ENCODE measurements at regions not wholly inside any gene's neighbourhood (a gene's known extent, or its start where the extent isn't known, plus 50 kb on each side); places are given as distances from the start of the nearest gene placed in this dataset.
"Not testable (repeated sequence)": the region's sequence is repeated elsewhere in the genome, so short reads cannot be mapped to it uniquely, and the experiment has no call there.

DNA sequence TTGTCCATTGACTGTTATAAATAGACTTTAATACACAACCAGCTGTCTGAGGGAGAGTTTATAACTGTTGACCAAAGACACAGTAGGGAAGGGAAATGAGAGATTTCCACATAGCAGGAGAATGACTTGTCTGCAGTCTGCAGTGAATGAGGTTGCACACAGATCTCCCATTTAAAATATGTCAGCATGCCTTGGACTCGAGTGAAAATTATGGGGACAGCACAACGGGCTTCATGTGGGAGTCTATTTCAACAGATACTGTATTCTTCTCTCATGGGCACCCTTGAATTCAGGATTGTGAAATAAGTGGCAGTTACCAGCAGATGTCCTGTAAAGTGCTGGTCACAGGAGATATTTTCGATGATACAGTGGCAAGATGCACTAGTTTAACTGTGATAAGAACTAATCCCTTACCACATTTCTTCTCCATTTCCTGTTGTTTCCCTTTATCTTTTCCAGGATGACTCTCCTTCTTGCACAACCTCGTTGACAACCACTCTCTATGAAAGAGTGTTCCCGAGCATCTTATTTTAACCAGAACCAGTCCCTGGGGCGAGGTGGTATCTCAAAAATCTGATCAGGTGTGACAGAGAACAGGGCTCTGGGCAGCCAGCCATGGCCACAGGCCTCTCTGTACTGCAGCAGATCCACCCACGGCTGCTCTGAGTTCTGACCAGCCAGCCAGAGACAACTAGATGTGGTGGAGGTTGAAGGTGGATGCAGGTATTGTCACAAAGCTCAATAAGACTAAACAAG, 51.5 kb upstream of the MAP3K1 start:
- no peak for DNase-seq

GRCh38 chr5:56763182-56763581, 52.2 kb upstream of the MAP3K1 start:
- DNase-seq, result no peak

DNA sequence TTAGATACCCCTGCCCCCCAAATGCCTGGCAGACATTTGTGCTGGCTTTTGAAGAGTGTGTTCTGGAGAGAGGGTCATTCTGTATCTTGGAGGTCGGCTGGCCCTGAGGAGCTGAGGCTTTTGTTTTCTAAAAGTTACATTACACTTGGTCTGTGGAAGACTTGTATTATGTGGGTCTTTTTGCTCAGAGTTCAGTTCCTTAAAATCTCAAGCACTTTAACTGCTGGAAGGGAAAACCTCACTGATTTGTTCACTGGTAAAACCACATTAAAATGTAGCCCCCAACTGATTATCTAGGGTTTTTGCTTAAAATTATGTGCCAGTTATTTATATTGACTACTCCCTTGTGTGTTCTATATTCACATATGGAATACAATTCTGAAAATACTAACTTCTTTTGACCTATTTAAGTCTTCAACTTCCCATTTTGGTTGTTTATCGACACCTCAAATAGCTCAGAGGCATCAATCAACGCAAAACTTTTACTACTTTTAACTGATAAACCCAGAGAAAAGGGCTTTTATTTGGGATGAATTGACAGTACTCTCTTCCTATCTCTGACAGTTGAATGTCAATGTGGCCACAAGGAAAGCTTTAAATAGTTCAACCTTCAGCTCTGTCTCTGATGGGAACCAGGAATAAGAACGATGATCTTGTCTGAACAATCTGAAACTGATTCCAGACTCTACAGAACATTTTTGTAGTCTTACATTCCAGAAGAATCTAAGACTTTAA, 54.0 kb upstream of the MAP3K1 start:
- DNase-seq, result no peak

DNA sequence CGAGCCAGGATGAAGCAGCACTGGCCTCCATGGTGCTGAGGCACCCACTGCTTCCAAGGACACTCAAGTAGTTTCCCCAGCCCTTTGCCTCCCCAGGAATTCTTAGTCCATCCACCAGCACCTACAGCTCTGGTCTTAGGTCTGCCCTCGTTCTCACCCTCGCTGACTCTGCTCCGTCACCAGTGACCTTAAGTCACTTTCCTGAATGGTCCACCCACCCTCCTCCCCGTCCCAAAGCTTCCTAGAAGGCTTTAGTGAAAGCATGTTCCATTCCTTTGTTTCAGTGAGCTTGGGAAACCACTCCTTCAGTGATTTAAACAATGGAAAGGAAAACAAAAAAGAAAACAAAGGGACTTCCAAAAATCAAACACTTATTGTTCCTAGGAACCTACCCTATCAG, 54.6 kb upstream of the MAP3K1 start:
- DNase-seq, result no peak

- no peak for DNase-seq
Measured at GRCh38 chr5:56759521-56760216, 55.7 kb upstream of the MAP3K1 start.

GRCh38 chr5:56757077-56757476, 58.3 kb upstream of the MAP3K1 start:
- no peak for DNase-seq

GRCh38 chr5:56755036-56755555, 60.3 kb upstream of the MAP3K1 start:
- DNase-seq, result no peak

GRCh38 chr5:56753588-56753987, 61.8 kb upstream of the MAP3K1 start:
- not testable (repeated sequence) for DNase-seq

DNA sequence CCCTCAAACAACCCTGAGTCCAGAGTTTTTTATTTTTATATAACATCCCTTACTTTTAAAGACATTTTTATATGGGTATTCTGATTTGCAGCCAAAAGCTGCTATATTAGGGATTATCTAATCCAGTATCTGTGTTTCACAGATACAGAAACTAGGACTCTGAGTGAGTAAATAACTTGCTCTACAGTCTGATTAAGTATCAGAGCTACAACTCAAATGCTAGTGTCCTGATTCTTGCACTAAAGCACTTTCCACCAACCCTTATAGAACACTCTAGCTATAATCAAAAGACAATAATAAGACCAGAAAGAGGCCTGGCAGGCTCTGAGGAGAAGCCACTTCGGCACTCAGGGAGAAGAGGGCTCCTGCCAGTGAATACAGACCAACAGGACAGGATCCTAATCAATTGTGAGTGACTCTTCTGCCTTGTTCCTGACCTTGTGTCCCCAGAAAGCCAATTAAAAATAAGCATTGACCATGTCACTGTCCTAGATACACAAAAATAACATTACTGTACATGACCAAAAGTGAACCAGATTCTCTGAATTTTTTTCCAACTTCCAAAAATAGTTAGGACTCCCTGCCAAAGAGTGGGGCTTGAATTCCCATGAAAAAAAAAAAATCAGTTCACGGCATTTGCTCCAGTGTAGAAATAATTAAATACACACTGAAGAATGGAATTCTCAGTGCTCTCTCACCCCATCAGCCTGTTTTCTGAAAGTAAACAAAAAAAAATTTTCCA, 63.6 kb upstream of the MAP3K1 start:
- DNase-seq, result no peak

GRCh38 chr5:56749842-56750241, 65.5 kb upstream of the MAP3K1 start:
- no peak for DNase-seq

GRCh38 chr5:56746553-56747339, 68.6 kb upstream of the MAP3K1 start:
- DNase-seq, result no peak

- DNase-seq, result no peak
Measured at GRCh38 chr5:56745864-56746263, 69.5 kb upstream of the MAP3K1 start.

GRCh38 chr5:56740868-56741267, 74.5 kb upstream of the MAP3K1 start:
- no peak for DNase-seq

DNA sequence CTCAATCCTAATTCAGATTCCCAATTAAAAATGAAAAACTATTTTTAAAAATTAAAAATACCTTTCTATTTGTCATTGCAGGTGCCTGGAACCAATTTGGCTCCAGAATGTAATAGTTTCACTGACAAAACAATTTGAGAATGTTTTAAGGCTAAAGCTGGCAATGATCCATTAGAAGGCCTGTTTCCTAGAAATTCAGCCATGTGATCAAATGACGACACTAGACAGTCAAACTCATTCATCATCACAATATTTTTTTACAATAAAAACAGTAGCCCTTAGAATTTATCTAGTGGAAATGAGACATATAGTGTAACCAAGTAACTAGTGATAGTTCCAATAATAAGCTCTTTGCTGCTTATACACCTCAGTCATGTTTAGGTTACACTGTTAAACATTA, 75.4 kb upstream of the MAP3K1 start:
- DNase-seq, result no peak

DNA sequence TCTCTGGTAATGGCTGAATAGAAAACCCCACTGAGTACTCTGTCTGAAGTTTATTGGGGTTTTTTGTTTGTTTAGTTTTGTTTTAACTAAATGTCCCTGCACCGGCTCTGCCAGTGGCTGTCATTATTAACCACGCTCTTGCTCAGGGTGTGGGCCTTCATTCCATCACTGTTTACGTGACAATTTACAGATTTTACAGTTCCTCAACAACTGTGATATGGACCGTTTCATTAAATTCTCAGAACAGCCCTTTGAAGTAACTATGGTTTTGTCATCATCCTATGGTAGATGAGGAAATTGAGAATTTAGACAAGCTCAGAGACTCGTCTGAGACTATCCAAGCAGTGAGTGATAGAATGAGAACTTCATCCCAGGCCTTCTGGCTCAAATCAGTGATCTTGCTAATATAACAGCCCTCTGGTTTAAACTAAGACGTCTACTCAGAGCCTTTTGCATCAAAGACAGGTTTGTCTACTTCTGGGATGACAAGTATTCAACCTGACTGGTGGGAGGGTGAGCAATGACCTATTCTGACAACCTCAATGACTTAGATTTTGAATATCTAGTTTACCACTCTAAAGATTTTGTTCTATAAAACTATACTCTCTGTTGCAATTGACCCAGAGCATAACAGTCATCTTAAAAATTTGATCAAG, 77.3 kb upstream of the MAP3K1 start:
- peak; percentile 22 for DNase-seq

- peak; percentile 4 for DNase-seq
Measured at GRCh38 chr5:56737002-56737621, 78.2 kb upstream of the MAP3K1 start.

DNA sequence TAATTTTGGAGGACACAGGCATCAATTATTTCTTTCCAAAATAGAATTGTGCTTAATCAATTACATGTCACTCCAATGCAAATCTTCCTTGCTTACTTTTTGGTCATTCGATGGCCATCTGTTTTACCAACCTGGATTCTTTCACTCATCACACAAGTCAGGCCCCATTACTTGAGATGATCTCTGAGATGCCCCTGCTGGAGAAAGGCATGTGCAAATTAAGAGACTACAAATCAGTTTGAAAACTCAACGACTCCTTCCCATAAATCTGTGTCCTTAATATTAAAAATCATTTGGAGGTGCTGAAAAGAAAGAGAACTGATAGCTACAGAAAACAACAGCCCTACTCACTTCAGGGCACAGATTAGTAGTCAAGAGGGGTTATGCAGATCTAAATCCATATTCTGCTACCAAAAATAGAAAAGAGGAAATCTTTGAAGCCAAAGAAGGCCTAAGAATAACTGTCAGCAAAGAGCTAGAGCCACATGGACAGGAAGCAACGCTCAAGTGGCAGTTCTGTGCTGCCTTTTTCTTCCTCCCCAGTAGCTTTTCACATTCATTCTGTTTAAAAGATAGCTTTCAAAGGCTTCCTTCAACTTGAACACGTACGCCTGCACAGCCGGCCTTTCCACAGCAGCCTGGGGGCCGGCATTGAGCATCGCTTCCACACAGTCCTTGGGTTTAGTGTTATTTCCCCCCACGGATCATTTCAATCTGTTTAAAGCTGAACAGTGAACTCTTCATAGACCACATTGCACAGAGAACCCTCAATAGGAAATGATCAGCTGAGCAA, 79.3 kb upstream of the MAP3K1 start:
- DNase-seq, result peak; percentile 38

DNA sequence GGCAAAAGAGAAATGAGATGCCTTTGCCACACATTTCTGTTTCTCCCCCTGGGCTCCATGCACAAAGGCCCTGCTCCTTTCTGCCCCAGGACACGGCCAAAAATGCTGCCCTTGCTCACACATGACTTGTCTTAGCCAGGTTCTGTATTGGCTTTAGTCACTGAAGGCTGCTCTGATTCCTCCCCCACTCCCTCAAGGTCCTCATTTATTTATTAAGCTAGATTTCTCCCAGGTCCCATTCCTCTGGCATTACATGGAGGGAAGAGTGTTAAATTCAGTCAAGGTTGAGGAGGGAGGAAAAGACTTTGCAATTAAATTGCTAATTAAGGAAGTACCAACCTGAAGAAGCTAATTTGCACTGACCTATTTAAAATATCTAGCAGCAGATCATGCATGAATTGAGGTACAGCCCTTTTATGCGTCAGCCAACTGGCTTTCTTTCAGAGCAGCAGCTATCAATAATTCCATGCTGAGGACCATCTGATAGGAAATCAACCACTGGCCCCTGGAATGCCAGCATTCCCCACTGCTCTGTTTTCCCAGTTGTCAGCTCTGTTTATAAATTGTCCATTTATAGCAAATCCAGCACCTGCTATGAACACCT, 81.2 kb upstream of the MAP3K1 start:
- DNase-seq, result no peak

DNA sequence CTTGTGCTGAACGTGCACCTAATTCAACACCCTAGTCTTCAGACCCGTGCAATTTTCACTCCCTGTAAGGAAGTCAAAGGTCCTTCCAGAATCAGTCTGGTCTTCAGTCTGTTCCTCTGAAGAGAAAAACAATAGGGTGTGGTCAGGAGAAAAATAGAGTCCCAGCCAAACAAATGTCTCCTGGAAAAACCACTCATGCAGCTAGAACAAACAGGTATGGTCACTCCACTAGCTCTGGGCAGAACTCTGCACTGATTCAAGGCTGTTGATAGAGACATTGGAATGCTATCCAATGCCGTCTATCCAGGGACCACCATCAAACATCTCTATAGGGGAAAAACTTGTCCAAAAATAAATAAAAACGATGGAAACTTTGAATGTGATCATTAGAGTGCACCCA, 81.8 kb upstream of the MAP3K1 start:
- no peak for DNase-seq

DNA sequence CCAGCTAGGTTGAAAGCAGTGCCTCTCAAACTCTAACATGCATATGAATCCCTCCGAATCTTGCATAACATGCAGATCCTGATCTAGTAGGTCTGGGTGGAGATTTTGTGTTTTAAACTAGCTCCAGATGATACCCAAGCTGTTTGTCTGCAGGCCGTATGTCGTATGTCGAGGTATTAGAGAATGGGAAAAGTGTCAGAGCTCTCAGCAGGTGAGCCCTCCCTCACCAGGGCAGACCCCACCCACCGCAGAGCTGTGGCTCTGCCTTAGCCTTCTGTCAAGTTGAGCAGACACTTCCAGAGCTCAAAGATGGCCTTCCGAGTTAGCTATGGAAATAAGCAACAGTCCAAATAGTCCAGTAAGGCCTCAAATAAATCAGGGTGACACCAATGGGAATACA, 83.2 kb upstream of the MAP3K1 start:
- no peak for DNase-seq
